Stimulated activated CD8-positive, alpha-beta memory T cell treated with anti-CD3 and anti-CD28 coated beads, Interleukin-15, amount 100 ng/mL, for 4 hours (primary cell): ENCODE measurements at regions not wholly inside any gene's neighbourhood (a gene's known extent, or its start where the extent isn't known, plus 50 kb on each side); places are given as distances from the start of the nearest gene placed in this dataset.

Experiments
- DNase-seq, 2 donors: peaks; one replicate each; pipeline ENCODE4 v3.0.0-alpha.2; 2020; ENCODE audit warnings: low read depth in 2 of 2

- DNase-seq, result no peak
These were observed 53.7 kb upstream of the HSD17B12 start for GRCh38 chr11:43626798-43627197.
